SK-N-SH (cell line): ENCODE measurements at regions not wholly inside any gene's neighbourhood (a gene's known extent, or its start where the extent isn't known, plus 50 kb on each side); places are given as distances from the start of the nearest gene placed in this dataset.

Experiments used
- CTCF ChIA-PET: fragments of 300-600, 350-600 bp; formaldehyde crosslinking; extraction: SDS; loops from one replicate; lab custom pipeline; 2021; lab: Yijun Ruan, JAX
- POLR2A ChIA-PET: fragments of 350-600 bp; sonication (Branson Sonifier 250); formaldehyde crosslinking; extraction: SDS; loops from one replicate; lab custom pipeline; 2020; ENCODE audit warnings: antibody characterized with exemption, inconsistent platforms; lab: Yijun Ruan, JAX
- DNase-seq: peaks from one replicate; pipeline ENCODE4 v3.0.0; 2012
- H2AFZ ChIP-seq: fragments of 200-600 bp; sonication (generic); 2 replicates; pipeline ENCODE4 v1.8.1; 2016; ENCODE audit warnings: antibody characterized with exemption, mild to moderate bottlenecking, low read depth
- H3F3A ChIP-seq: fragments of 200-600 bp; sonication (generic); replicated peaks from 2 replicates; pipeline ENCODE3; 2016; ENCODE audit warnings: antibody characterized with exemption, mild to moderate bottlenecking; ENCODE audit not compliant: insufficient read depth
- H3K27ac ChIP-seq, 2 experiments: fragments of 200-500 bp in 1 of 2; fragments of 200-600 bp in 1 of 2; sonication (Bioruptor generic) in 1 of 2; sonication (generic), shearing (Covaris generic) in 1 of 2; 2 replicates each; pipeline versions ENCODE4 v1.5.1 to v1.6.1; 2014 to 2016; ENCODE audit warnings: low read depth in 2 of 2, inconsistent platforms in 1 of 2, low read length in 1 of 2, mild to moderate bottlenecking in 1 of 2, mixed read lengths in 1 of 2
- H3K27me3 ChIP-seq: fragments of 200-600 bp; sonication (generic), shearing (Covaris generic); 2 replicates; pipeline ENCODE4 v1.6.1; 2016; ENCODE audit warnings: mixed run types; ENCODE audit not compliant: insufficient read depth
- H3K36me3 ChIP-seq, 2 experiments: fragments of 200-500 bp in 1 of 2; fragments of 200-600 bp in 1 of 2; sonication (Bioruptor generic) in 1 of 2; sonication (generic) in 1 of 2; replicated peaks in 1 of 2; 2 replicates each; pipeline versions ENCODE3 to v1.5.1; 2014 to 2016; ENCODE audit warnings: low read length in 1 of 2, mild to moderate bottlenecking in 1 of 2; ENCODE audit not compliant: insufficient read depth in 2 of 2, control insufficient read depth in 1 of 2
- H3K4me1 ChIP-seq, 2 experiments: fragments of 200-500 bp in 1 of 2; fragments of 200-600 bp in 1 of 2; sonication (Bioruptor generic) in 1 of 2; sonication (generic), shearing (Covaris generic) in 1 of 2; 2 replicates each; pipeline versions ENCODE4 v1.5.1 to v1.6.1; 2014 to 2016; ENCODE audit warnings: low read depth in 1 of 2, low read length in 1 of 2, mixed run types in 1 of 2; ENCODE audit not compliant: insufficient read depth in 2 of 2, control insufficient read depth in 1 of 2
- H3K4me2 ChIP-seq: fragments of 200-600 bp; sonication (generic), shearing (Covaris generic); 2 replicates; pipeline ENCODE4 v1.6.1; 2017; ENCODE audit warnings: mixed run types
- H3K4me3 ChIP-seq, 2 experiments: fragments of 200-500 bp in 1 of 2; fragments of 200-600 bp in 1 of 2; sonication (Bioruptor generic) in 1 of 2; sonication (generic), shearing (Covaris generic) in 1 of 2; 2 replicates each; pipeline versions ENCODE4 v1.5.1 to v1.8.1; 2014 to 2016; ENCODE audit warnings: low read depth in 2 of 2, inconsistent platforms in 1 of 2, low read length in 1 of 2, mild to moderate bottlenecking in 1 of 2, mixed read lengths in 1 of 2, moderate library complexity in 1 of 2
- H3K79me2 ChIP-seq: fragments of 200-600 bp; sonication (generic); 2 replicates; pipeline ENCODE4 v1.8.1; 2017; ENCODE audit warnings: mild to moderate bottlenecking; ENCODE audit not compliant: insufficient read depth
- H3K9ac ChIP-seq: fragments of 200-600 bp; sonication (generic); 2 replicates; pipeline ENCODE4 v1.6.1; 2017; ENCODE audit warnings: mixed run types
- H3K9me2 ChIP-seq: fragments of 200-600 bp; sonication (generic); 2 replicates; pipeline ENCODE4 v1.6.1; 2017; ENCODE audit warnings: mixed run types
- H3K9me3 ChIP-seq: fragments of 200-600 bp; sonication (generic); 2 replicates; pipeline ENCODE4 v1.6.1; 2017; ENCODE audit warnings: mixed run types, mild to moderate bottlenecking, moderate library complexity
- H4K20me1 ChIP-seq: fragments of 200-600 bp; sonication (generic); 2 replicates; pipeline ENCODE4 v1.6.1; 2017; ENCODE audit warnings: mild to moderate bottlenecking, mixed run types; ENCODE audit not compliant: insufficient read depth
- ELF1 ChIP-seq: IDR thresholded peaks from 2 replicates; pipeline ENCODE4 v1.4.0; 2012
- EZH2phosphoT487 ChIP-seq: fragments of 200-600 bp; sonication (generic); IDR thresholded peaks from 2 replicates; pipeline ENCODE4 v1.6.1; 2017; ENCODE audit warnings: low read depth, mixed run types, mild to moderate bottlenecking, antibody characterized with exemption, moderate library complexity, borderline replicate concordance
- FOSL2 ChIP-seq: IDR thresholded peaks from 2 replicates; pipeline ENCODE4 v1.4.0; 2012; ENCODE audit warnings: low read depth, mild to moderate bottlenecking, moderate library complexity, borderline replicate concordance
- GABPA ChIP-seq: IDR thresholded peaks from 2 replicates; pipeline ENCODE4 v1.4.0; 2012; ENCODE audit warnings: low read depth, mild to moderate bottlenecking
- JUND ChIP-seq: IDR thresholded peaks from 2 replicates; pipeline ENCODE4 v1.4.0; 2012
- MXI1 ChIP-seq: IDR thresholded peaks from 2 replicates; pipeline ENCODE4 v1.6.1; 2012; ENCODE audit warnings: mild to moderate bottlenecking, low read depth, low read length, improper control_type of control experiment
- POLR2AphosphoS5 ChIP-seq: IDR thresholded peaks from 2 replicates; pipeline ENCODE4 v1.6.1; 2012; ENCODE audit warnings: low read depth, low read length
- RCOR1 ChIP-seq: fragments of 150-350 bp; IDR thresholded peaks from 2 replicates; pipeline ENCODE4 v1.6.1; 2017; ENCODE audit warnings: antibody characterized with exemption, low read length
- YY1 ChIP-seq: IDR thresholded peaks from 2 replicates; pipeline ENCODE4 v1.4.0; 2012; ENCODE audit warnings: low read depth, mild to moderate bottlenecking
- WGBS: methylation state at CpG from one replicate; pipeline ENCODE4 v1.1.6; 2017; ENCODE audit warnings: low lambda C conversion rate; 5-methylcytosine and 5-hydroxymethylcytosine counted together
- TF ChIP-seq, protein P1 (sequence below): IDR thresholded peaks from 2 replicates; pipeline ENCODE4 v1.6.1; 2012; ENCODE audit warnings: mild to moderate bottlenecking, low read depth, low read length, moderate library complexity
- TF ChIP-seq, protein P2 (sequence below): IDR thresholded peaks from 2 replicates; pipeline ENCODE4 v1.4.0; 2012; ENCODE audit warnings: low read depth
- TF ChIP-seq, protein P3 (sequence below): fragments of 150-350 bp; IDR thresholded peaks from 2 replicates; pipeline ENCODE4 v1.6.1; 2016; ENCODE audit warnings: mild to moderate bottlenecking, low read depth, low read length
- TF ChIP-seq, protein P4 (sequence below): IDR thresholded peaks from 2 replicates; pipeline ENCODE4 v1.4.0; 2012; ENCODE audit warnings: low read depth, borderline replicate concordance

DNA sequence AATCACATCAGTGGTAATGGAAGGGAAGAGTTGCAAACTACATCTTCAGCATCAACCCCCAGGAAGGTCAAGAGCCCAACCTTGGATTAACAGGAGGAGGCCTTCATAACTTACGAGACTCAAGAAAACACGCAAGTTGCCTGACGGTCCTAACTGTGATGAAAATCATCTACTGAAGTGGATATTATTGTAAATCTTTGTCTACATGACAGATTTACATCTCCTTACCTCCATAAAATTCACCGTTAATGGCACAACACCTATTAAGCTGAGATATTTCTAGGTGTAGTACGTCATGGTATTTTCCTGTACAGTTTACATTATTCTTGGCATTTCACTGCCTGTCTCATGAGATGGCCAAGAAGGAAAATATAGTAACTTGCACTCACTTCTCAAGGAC lies 332.0 kb downstream of the NSUN3 start (continued):
- TF ChIP-seq, protein P1, sequence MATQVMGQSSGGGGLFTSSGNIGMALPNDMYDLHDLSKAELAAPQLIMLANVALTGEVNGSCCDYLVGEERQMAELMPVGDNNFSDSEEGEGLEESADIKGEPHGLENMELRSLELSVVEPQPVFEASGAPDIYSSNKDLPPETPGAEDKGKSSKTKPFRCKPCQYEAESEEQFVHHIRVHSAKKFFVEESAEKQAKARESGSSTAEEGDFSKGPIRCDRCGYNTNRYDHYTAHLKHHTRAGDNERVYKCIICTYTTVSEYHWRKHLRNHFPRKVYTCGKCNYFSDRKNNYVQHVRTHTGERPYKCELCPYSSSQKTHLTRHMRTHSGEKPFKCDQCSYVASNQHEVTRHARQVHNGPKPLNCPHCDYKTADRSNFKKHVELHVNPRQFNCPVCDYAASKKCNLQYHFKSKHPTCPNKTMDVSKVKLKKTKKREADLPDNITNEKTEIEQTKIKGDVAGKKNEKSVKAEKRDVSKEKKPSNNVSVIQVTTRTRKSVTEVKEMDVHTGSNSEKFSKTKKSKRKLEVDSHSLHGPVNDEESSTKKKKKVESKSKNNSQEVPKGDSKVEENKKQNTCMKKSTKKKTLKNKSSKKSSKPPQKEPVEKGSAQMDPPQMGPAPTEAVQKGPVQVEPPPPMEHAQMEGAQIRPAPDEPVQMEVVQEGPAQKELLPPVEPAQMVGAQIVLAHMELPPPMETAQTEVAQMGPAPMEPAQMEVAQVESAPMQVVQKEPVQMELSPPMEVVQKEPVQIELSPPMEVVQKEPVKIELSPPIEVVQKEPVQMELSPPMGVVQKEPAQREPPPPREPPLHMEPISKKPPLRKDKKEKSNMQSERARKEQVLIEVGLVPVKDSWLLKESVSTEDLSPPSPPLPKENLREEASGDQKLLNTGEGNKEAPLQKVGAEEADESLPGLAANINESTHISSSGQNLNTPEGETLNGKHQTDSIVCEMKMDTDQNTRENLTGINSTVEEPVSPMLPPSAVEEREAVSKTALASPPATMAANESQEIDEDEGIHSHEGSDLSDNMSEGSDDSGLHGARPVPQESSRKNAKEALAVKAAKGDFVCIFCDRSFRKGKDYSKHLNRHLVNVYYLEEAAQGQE: no peak
- TF ChIP-seq RCOR1: no peak

DNA sequence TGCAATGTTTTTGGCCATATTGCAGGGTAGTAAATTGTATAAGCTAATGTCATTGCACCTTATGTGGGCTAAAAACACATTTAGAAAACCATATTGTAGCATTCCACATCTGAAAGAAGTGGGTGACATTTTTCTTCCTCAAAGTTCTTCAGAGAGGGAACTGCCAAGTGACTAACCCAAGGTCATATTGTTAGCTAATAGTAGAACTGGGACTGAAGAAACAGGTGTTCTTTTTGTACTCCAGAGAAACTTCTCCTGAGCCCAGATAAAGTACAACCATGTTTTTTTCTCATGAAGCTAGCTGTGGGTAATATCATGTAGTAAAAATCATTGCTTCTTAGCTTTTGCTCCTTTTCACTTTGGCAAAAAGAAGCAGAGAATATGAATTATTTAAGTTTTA lies 333.0 kb downstream of the NSUN3 start:
- H3K4me3 ChIP-seq: no peak overlapping the region
- H3K4me1 ChIP-seq: no peaks in the 10 kb centered on the region
- H3F3A ChIP-seq: no peaks in the 10 kb centered on the region
- no peaks in the 10 kb centered on the region for H3K36me3 ChIP-seq
- no peaks in the 10 kb centered on the region for H3K9me3 ChIP-seq
- no peak for TF ChIP-seq EZH2phosphoT487
- no peak for TF ChIP-seq GABPA
- TF ChIP-seq, protein P2, sequence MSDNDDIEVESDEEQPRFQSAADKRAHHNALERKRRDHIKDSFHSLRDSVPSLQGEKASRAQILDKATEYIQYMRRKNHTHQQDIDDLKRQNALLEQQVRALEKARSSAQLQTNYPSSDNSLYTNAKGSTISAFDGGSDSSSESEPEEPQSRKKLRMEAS: no peak
- no peak for TF ChIP-seq MXI1
- no peak for TF ChIP-seq JUND
- no peak for TF ChIP-seq FOSL2
- TF ChIP-seq, protein P3, sequence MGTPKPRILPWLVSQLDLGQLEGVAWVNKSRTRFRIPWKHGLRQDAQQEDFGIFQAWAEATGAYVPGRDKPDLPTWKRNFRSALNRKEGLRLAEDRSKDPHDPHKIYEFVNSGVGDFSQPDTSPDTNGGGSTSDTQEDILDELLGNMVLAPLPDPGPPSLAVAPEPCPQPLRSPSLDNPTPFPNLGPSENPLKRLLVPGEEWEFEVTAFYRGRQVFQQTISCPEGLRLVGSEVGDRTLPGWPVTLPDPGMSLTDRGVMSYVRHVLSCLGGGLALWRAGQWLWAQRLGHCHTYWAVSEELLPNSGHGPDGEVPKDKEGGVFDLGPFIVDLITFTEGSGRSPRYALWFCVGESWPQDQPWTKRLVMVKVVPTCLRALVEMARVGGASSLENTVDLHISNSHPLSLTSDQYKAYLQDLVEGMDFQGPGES: no peak
- TF ChIP-seq YY1: no peak
- no peak for TF ChIP-seq POLR2AphosphoS5
- TF ChIP-seq, all 33 proteins: peak for 0
- H2AFZ ChIP-seq: no peak overlapping the region
- H3K27me3 ChIP-seq: no peaks in the 10 kb centered on the region
- H3K9ac ChIP-seq: no peak overlapping the region
- CTCF ChIA-PET: no interaction called here
- H4K20me1 ChIP-seq: no peaks in the 10 kb centered on the region
- H3K79me2 ChIP-seq: no peaks in the 10 kb centered on the region
- no peak for DNase-seq
- no peak overlapping the region for H3K4me2 ChIP-seq
- no peak overlapping the region for H3K27ac ChIP-seq
- no peaks in the 10 kb centered on the region for H3K9me2 ChIP-seq
- POLR2A ChIA-PET: no interaction called here

DNA sequence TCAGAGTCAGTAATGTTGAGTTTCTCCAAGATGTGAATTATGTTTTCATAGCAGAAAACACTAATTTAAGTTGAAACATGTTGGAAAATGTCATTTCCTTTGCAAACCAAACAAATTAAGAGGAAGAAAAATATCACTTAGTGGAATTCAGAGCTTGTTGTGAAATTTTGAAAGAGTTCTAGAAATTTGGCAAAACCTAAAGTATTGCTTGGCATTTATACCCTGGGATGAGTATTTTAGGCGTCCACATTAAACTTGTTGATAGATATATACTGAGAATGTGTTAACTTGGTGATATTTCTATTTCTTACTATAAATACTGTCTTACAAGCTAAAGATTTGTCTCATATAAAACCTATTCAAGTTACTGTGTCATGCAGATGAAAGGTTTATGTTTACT lies 335.2 kb downstream of the NSUN3 start:
- no peak overlapping the region for H3K27ac ChIP-seq
- no peaks in the 10 kb centered on the region for H3K27me3 ChIP-seq
- TF ChIP-seq ELF1 (no peak), FOSL2 (no peak), MXI1 (no peak)
- TF ChIP-seq, protein P3: no peak
- TF ChIP-seq, protein P4, sequence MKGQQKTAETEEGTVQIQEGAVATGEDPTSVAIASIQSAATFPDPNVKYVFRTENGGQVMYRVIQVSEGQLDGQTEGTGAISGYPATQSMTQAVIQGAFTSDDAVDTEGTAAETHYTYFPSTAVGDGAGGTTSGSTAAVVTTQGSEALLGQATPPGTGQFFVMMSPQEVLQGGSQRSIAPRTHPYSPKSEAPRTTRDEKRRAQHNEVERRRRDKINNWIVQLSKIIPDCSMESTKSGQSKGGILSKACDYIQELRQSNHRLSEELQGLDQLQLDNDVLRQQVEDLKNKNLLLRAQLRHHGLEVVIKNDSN: no peak
- TF ChIP-seq, all 33 proteins: peak for 0
- H3K4me3 ChIP-seq: no peak overlapping the region
- 50% methylated on average over 1 of the region's 1 CpG for WGBS
- no peak for DNase-seq
- POLR2A ChIA-PET: no interaction called here
- CTCF ChIA-PET: no interaction called here
- H3K9ac ChIP-seq: no peak overlapping the region
- no peaks in the 10 kb centered on the region for H4K20me1 ChIP-seq
- H3K4me2 ChIP-seq: no peak overlapping the region
- H3K4me1 ChIP-seq: no peaks in the 10 kb centered on the region
- no peaks in the 10 kb centered on the region for H3K36me3 ChIP-seq
- H3F3A ChIP-seq: no peaks in the 10 kb centered on the region
- H3K9me2 ChIP-seq: no peaks in the 10 kb centered on the region
- H3K9me3 ChIP-seq: no peaks in the 10 kb centered on the region
- H2AFZ ChIP-seq: no peak overlapping the region
- no peaks in the 10 kb centered on the region for H3K79me2 ChIP-seq
